COR-L47 (cell line): ENCODE measurements at regions not wholly inside any gene's neighbourhood (a gene's known extent, or its start where the extent isn't known, plus 50 kb on each side); places are given as distances from the start of the nearest gene placed in this dataset.

Source experiments
- DNase-seq: peaks from one replicate; lab custom pipeline; 2025; lab: John Stamatoyannopoulos, UW

GRCh38 chr7:47043304-47043703 is 538.6 kb downstream of the TNS3 start:
- no peak for DNase-seq

DNA sequence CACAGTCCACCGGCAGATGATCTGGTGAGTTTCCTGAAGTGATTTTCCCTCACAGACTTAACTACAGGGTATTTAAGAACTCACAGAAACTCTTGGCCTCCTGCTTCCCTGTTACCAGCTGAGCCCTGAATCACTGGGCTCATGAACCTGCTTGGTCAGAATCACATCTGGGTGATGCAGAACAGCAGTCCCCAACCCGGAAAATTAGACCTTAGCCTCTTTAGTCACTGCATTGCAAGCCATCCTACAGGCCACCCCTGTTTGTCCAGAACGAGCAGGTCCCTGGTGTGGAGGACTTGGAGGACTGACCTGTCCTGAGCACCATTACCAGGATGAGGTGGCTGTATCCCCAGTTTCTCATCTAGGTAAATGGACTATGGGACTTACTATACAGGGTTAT is 539.2 kb downstream of the TNS3 start:
- DNase-seq, result no peak

DNA sequence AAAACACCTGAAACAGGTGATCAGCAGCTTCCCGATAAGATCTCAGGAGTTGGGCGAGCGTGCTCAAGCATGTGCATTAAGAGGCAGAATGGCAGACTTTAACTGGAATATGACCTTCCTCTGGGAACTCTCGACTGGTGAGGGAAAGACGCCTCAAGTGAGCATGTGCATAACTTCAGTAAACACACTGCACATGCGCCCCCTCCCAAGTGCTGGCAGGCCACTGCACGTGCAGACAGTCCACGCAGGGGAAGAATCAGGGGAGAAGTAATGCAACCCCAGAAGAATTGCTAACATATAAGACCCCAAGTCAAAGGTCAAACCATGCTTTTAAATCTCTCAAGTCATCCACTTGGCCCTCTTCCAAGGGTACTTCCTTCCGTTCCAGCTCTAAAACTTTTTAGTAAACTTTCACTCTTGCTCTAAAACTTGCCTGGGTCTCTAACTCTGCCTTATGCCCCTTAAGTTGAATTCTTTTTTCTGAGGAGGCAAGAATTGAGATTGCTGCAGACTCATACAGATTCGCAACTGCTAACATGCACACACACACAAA is 541.0 kb downstream of the TNS3 start:
- DNase-seq, result no peak

- no peak for DNase-seq
Observed at GRCh38 chr7:47039904-47040303, 542.0 kb downstream of the TNS3 start.

GRCh38 chr7:47039089-47039648 is 542.7 kb downstream of the TNS3 start:
- no peak for DNase-seq

DNA sequence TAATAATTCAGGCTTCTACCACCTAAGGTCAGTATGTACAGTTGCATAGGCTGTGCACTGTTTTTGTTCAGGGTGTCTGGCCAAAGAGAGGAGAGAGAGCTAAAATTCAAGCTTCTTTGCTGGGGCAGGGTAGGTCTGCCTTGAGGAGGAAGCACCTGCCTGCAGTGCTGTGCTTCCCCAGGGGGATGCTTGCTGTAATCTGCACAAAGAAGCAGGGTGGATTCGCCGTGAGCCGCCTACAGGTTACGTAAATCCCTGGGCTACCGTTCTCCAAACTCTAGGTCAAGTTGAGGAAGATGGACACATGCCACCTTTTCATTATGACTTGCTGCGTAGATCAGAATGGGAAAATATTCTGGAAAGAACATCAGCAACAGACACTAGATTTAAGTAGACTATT is 543.3 kb downstream of the TNS3 start:
- no peak for DNase-seq

- no peak for DNase-seq
Observed at GRCh38 chr7:47037607-47038006, 544.3 kb downstream of the TNS3 start.

- DNase-seq, result no peak
Observed at GRCh38 chr7:47036909-47037308, 545.0 kb downstream of the TNS3 start.

DNA sequence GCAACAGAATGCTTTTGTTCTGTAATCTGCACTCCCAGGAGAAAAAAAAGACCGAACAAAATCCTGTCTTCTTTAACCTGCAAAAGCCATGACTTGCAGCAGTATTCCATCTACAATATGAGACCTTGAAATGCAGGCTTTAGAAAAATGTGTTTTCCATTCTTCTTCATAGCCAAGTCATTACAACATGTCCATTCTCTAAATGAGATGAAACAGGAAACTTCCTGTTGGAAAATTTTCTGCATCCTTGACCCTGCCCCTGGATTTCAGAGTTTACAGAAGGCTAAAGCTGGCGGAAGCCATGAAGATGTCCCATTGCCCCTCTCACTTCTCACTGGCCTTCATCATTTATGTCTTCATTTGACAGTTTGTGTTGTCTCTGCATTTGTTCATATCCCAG is 546.4 kb downstream of the TNS3 start:
- DNase-seq, result no peak

GRCh38 chr7:47034180-47034579 is 547.7 kb downstream of the TNS3 start:
- DNase-seq, result no peak

GRCh38 chr7:47032536-47032908 is 549.4 kb downstream of the TNS3 start:
- DNase-seq, result no peak

DNA sequence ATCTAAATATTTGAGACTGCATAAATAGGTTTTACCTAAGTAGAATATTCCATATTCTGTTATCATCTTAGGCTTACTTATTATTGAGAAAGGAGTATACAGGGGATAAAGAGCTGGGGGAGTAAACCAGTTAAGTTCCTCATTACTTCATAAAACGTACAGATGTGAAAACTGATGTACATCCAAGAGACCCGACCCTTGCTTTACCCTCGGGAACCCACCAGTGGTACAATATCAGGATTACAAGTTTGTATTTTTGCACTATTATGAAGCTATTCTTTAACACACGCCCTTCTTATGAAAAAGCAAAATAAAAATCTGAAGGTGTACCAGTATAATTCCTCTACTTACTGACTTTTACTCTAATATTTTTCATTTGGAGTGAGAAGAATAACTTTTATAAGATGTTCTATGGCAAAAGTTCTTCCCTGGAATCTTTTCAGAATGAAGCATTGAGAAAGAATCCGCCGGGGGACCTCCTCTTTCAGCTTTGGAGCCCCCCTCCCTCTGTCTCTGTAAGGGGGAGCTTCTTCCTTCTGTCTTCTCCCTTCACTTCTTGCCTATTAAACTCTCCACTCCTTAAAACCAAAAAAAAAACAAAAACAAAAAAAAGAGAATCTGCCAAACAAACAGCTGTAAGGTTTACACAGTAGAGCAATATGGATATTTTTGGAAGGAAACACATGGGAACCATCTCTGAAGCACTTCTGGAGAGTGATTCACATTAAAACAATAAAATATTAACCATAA is 550.0 kb downstream of the TNS3 start:
- DNase-seq, result no peak

- no peak for DNase-seq
Observed at GRCh38 chr7:47028284-47028683, 553.6 kb downstream of the TNS3 start.

DNA sequence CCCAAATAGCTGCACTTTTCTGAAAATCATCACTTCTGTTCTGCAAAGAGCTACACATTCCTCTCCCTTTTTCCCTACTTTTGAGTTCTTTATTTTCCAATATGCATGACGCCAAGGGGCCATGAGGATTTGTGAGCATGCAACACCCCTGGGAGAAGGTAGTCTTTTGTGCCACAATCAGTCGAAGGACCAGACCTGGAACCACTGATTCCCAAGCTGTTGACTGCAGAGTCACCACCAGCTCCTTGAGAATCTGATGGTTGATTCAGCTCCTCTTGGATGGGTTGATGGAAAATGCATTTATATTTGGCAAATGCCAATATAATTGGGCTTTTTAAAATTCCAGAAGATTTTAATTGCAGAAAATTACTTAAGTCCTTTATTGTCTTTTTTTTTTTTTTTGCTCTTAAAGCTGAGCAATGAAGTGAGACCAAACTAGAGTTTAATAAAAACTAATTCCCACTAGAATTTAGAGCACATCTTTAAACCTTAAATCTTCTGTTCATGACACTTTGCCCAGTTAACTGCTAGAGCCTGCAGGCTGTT is 554.1 kb downstream of the TNS3 start:
- no peak for DNase-seq

GRCh38 chr7:47026780-47027361 is 555.0 kb downstream of the TNS3 start:
- no peak for DNase-seq

DNA sequence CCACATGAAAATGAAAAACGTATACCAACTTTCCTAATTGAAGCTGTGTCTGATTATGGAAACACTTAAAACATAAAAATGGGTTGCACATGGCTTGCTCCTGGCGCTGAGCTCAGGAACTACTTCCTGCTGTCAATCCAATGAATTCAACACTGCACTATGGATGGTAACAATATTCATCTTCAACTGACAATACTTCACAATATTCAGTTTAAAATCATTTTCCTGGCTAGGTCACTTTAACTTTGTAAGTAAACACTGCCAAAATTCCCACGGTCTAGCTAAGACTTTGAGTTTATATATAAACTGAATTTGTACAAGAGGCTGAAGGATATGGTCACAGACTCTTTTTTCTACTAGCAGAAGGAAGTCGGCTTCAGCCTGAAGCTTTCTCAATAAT is 556.9 kb downstream of the TNS3 start:
- DNase-seq, result no peak

- DNase-seq, result no peak
Observed at GRCh38 chr7:47008461-47008860, 573.5 kb downstream of the TNS3 start.

DNA sequence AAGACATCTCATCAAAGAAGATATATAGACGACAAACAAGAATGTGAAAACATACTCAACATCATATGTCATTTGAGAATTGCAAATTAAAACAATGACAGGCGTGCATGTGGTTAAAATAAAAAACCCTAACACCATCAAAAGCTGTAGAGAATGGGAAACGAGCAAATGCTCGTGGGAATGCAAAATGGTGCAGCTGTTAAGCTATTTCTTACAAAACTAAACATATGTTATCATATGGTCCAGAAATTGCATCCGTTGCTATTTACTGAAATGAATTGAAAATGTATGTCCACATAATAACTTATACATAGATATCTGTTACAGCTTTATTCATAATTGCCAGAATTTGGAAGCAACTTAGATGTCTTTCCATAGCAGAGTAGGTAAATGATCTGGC is 574.4 kb downstream of the TNS3 start:
- DNase-seq, result no peak

- DNase-seq, result no peak
Observed at GRCh38 chr7:47000561-47000960, 581.4 kb downstream of the TNS3 start.

DNA sequence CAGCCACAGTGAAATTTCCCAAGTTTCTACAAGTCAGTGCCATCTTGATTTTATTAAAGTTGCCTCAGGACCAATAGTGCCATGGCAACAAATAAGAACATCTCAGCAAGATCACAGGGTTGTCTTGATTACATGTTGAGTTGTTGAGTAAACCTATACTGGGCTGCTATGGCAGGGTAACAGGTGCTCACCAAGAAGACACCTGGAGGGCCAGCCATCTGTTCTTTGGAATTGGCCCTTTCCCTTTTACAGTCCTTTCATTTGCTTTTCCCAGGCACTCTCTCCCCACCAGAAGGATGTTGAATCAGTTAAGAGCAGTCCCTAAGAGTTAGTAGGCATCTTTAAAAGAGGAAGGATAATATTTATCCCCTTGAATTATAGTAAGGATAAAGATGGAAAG is 582.0 kb downstream of the TNS3 start:
- DNase-seq, result no peak

- no peak for DNase-seq
Observed at GRCh38 chr7:46996972-46997371, 584.9 kb downstream of the TNS3 start.

DNA sequence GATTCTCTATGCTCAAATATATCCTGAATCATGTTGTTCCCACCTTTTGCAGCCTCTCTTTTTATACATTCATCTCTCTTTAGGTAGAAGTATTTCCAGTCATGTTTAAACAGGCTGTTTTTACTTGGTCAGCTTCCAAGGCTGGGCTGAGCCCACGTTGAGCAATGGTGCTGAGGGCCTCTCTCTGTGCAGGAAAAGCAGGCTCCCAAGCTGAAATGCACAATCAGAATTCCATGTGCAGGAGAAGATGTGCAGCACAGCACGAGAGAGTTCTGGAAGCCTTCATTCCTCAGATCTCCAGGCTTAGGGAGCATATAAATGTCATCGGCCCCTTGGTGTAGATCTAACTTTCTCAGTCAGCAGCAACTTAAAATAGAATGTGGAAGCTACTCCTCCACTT is 588.5 kb downstream of the TNS3 start:
- DNase-seq, result no peak

GRCh38 chr7:46990761-46991160 is 591.1 kb downstream of the TNS3 start:
- no peak for DNase-seq
